Islet of Langerhans (tissue), 1 donor: ENCODE measurements at regions not wholly inside any gene's neighbourhood (a gene's known extent, or its start where the extent isn't known, plus 50 kb on each side); places are given as distances from the start of the nearest gene placed in this dataset.
"Not testable (repeated sequence)": the region's sequence is repeated elsewhere in the genome, so short reads cannot be mapped to it uniquely, and the experiment has no call there.

ENCODE experiments used
- FAIRE-seq: peaks from one replicate; lab custom pipeline; 2011; peaks lifted over from hg19 to GRCh38; lab: Jason Lieb, UNC

- no peak for FAIRE-seq
Measured at GRCh38 chr9:135296735-135297455, 182.7 kb upstream of the PPP1R26 start.

- no peak for FAIRE-seq
Measured at GRCh38 chr9:135297456-135298075, 182.0 kb upstream of the PPP1R26 start.

GRCh38 chr9:135299239-135299590 is 180.4 kb upstream of the PPP1R26 start:
- FAIRE-seq, result no peak

GRCh38 chr9:135299651-135300345 is 179.8 kb upstream of the PPP1R26 start:
- no peak for FAIRE-seq

GRCh38 chr9:135300346-135301141 is 179.0 kb upstream of the PPP1R26 start:
- no peak for FAIRE-seq

- FAIRE-seq, result no peak
Measured at GRCh38 chr9:135301271-135302263, 178.0 kb upstream of the PPP1R26 start.

- no peak for FAIRE-seq
Measured at GRCh38 chr9:135302329-135303279, 177.0 kb upstream of the PPP1R26 start.

- no peak for FAIRE-seq
Measured at GRCh38 chr9:135303280-135303647, 176.3 kb upstream of the PPP1R26 start.

- FAIRE-seq, result no peak
Measured at GRCh38 chr9:135303865-135304499, 175.6 kb upstream of the PPP1R26 start.

GRCh38 chr9:135304886-135305285 is 174.7 kb upstream of the PPP1R26 start:
- no peak for FAIRE-seq

GRCh38 chr9:135305546-135306180 is 173.9 kb upstream of the PPP1R26 start:
- FAIRE-seq, result no peak

GRCh38 chr9:135306699-135307098 is 172.9 kb upstream of the PPP1R26 start:
- no peak for FAIRE-seq

- FAIRE-seq, result no peak
Measured at GRCh38 chr9:135307300-135307699, 172.3 kb upstream of the PPP1R26 start.

- not testable (repeated sequence) for FAIRE-seq
Measured at GRCh38 chr9:135307919-135308318, 171.7 kb upstream of the PPP1R26 start.

GRCh38 chr9:135308821-135309762 is 170.5 kb upstream of the PPP1R26 start:
- FAIRE-seq, result no peak

- FAIRE-seq, result no peak
Measured at GRCh38 chr9:135309763-135310125, 169.8 kb upstream of the PPP1R26 start.

- no peak for FAIRE-seq
Measured at GRCh38 chr9:135310134-135310533, 169.4 kb upstream of the PPP1R26 start.

GRCh38 chr9:135315572-135315971 is 164.0 kb upstream of the PPP1R26 start:
- no peak for FAIRE-seq
